WERI-Rb-1 (cell line): ENCODE measurements at regions not wholly inside any gene's neighbourhood (a gene's known extent, or its start where the extent isn't known, plus 50 kb on each side); places are given as distances from the start of the nearest gene placed in this dataset.

Experiments used
- DNase-seq: peaks from one replicate; pipeline ENCODE4 v3.0.0-alpha.2; 2020
- H3K27ac ChIP-seq: fragments of 250-450 bp; sonication (Bioruptor Pico); 2 replicates; pipeline ENCODE4 v1.5.1; 2020; ENCODE audit warnings: mild to moderate bottlenecking, moderate library complexity
- H3K27me3 ChIP-seq: fragments of 250-450 bp; sonication (Bioruptor Pico); 2 replicates; pipeline ENCODE4 v1.5.1; 2021; ENCODE audit warnings: mild to moderate bottlenecking, low read depth, moderate library complexity; ENCODE audit not compliant: insufficient read depth, severe bottlenecking
- H3K36me3 ChIP-seq: fragments of 250-450 bp; sonication (Bioruptor Pico); 2 replicates; pipeline ENCODE4 v1.5.1; 2020; ENCODE audit warnings: mild to moderate bottlenecking, moderate library complexity
- H3K4me3 ChIP-seq: 2 replicates; pipeline ENCODE4 v1.5.1; 2011; ENCODE audit warnings: low read depth, mild to moderate bottlenecking, control low read depth, low read length
- H3K9me3 ChIP-seq: fragments of 250-450 bp; sonication (Bioruptor Pico); 2 replicates; pipeline ENCODE4 v1.5.1; 2021; ENCODE audit warnings: mild to moderate bottlenecking, moderate library complexity; ENCODE audit not compliant: severe bottlenecking
- CTCF ChIP-seq: IDR thresholded peaks from 2 replicates; pipeline ENCODE4 v1.5.1; 2011; ENCODE audit warnings: low read depth, mild to moderate bottlenecking, control low read depth, inconsistent platforms, low read length

- Histone ChIP-seq H3K27ac (no peak overlapping the region), H3K27me3 (no peaks in the 10 kb centered on the region), H3K9me3 (no peaks in the 10 kb centered on the region), H3K4me3 (no peak overlapping the region), H3K36me3 (no peaks in the 10 kb centered on the region)
- DNase-seq: no peak
- TF ChIP-seq CTCF: no peak
These were observed 516.7 kb upstream of the CELF2 start for GRCh38 chr10:10500937-10501336.

- H3K27me3 ChIP-seq: no peaks in the 10 kb centered on the region
- no peak for TF ChIP-seq CTCF
- H3K4me3 ChIP-seq: no peak overlapping the region
- DNase-seq: no peak
- no peaks in the 10 kb centered on the region for H3K9me3 ChIP-seq
- H3K36me3 ChIP-seq: no peaks in the 10 kb centered on the region
- no peak overlapping the region for H3K27ac ChIP-seq
These were observed 513.9 kb upstream of the CELF2 start for GRCh38 chr10:10503772-10504171.

DNA sequence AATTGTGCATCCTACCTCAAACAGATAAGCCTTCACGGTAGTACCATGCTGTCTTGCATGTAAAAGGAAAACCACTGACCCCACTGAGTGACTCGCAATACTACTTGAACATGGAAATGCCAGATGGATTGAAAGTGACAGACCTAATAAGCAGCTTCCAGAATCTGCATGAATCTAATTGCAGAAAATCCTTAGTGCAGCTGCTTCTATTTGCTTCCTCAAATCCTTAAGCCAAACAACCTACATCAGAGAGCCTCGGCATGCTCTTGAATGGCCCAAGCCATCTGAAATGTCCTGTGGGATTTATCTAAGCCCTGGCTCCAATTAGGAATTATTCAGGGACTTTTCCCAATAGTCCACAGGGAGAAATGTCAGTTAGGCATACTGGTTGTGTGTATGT is 509.5 kb upstream of the CELF2 start:
- no peak overlapping the region for H3K27ac ChIP-seq
- no peaks in the 10 kb centered on the region for H3K9me3 ChIP-seq
- H3K4me3 ChIP-seq: no peak overlapping the region
- TF ChIP-seq CTCF: no peak
- H3K27me3 ChIP-seq: no peaks in the 10 kb centered on the region
- DNase-seq: peak; percentile 48
- H3K36me3 ChIP-seq: no peaks in the 10 kb centered on the region

GRCh38 chr10:10510179-10510578 is 507.5 kb upstream of the CELF2 start:
- H3K9me3 ChIP-seq: no peaks in the 10 kb centered on the region
- H3K27ac ChIP-seq: no peak overlapping the region
- no peak overlapping the region for H3K4me3 ChIP-seq
- H3K27me3 ChIP-seq: no peaks in the 10 kb centered on the region
- no peak for DNase-seq
- no peaks in the 10 kb centered on the region for H3K36me3 ChIP-seq
- no peak for TF ChIP-seq CTCF

DNA sequence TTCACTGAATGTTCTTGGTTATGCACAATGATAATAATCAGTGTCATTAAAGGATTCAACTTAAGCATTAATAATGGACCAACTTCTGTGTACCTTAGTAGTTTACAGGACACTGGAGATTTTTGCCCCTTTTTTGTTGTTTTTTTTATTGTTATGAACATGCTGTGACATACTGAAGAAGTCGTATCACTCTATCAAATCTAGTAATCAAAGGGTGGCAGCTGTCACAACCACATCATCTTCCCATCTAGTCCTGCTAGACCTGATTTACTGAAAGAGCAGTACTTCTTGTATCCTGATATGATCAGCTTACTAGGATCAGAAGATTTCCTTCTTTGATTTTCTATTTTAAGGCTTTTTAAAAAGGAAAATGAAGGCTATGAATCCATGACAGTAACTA is 504.6 kb upstream of the CELF2 start:
- Histone ChIP-seq H3K27me3 (no peaks in the 10 kb centered on the region), H3K27ac (no peak overlapping the region), H3K9me3 (no peaks in the 10 kb centered on the region), H3K4me3 (no peak overlapping the region), H3K36me3 (no peaks in the 10 kb centered on the region)
- DNase-seq: no peak
- TF ChIP-seq CTCF: no peak

DNA sequence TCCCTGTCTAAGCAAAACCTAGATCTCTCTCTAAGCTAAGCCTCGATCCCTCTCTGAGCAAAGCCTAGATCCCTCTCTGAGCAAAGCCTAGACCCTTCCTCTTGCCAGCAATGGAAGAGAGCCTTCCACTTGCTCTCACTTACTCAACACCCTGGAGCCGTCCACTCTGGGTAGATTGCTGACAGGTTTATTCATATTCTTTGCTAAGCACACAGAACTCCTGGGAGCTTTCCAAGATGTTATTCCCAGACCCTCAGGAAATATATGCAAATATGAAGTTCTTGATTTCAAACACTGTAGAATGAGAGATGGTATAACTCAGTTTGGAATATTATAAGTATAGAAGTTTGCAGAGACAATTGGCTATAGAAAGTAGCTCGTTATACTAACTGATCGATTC is 503.8 kb upstream of the CELF2 start:
- no peaks in the 10 kb centered on the region for H3K9me3 ChIP-seq
- no peak overlapping the region for H3K4me3 ChIP-seq
- TF ChIP-seq CTCF: no peak
- no peaks in the 10 kb centered on the region for H3K27me3 ChIP-seq
- no peaks in the 10 kb centered on the region for H3K36me3 ChIP-seq
- H3K27ac ChIP-seq: no peak overlapping the region
- no peak for DNase-seq
